OCI-LY1 (cell line): ENCODE measurements at regions not wholly inside any gene's neighbourhood (a gene's known extent, or its start where the extent isn't known, plus 50 kb on each side); places are given as distances from the start of the nearest gene placed in this dataset.
A peak's percentile ranks its signal among the peaks of the same experiment; 100 is the strongest.

Experiments
- H2AFZ ChIP-seq: fragments of 200-600 bp; sonication (generic), shearing (Covaris generic); 2 replicates; pipeline ENCODE4 v1.6.0; 2014; ENCODE audit warnings: antibody characterized with exemption, mild to moderate bottlenecking, low read length
- H3F3A ChIP-seq: fragments of 200-600 bp; sonication (generic), shearing (Covaris generic); 2 replicates; pipeline ENCODE4 v1.6.0; 2014; ENCODE audit warnings: mild to moderate bottlenecking, antibody characterized with exemption, low read length, moderate library complexity; ENCODE audit not compliant: insufficient read depth
- H3K27ac ChIP-seq: fragments of 200-600 bp; sonication (generic); 2 replicates; pipeline ENCODE4 v1.5.1; 2014; ENCODE audit warnings: low read length, mixed run types, mild to moderate bottlenecking, low read depth; ENCODE audit not compliant: poor library complexity, severe bottlenecking
- H3K27me3 ChIP-seq: fragments of 200-600 bp; sonication (generic); 2 replicates; pipeline ENCODE4 v1.6.0; 2014; ENCODE audit warnings: antibody characterized with exemption, mild to moderate bottlenecking, low read length, moderate library complexity; ENCODE audit not compliant: insufficient read depth
- H3K36me3 ChIP-seq: fragments of 200-600 bp; sonication (generic); 2 replicates; pipeline ENCODE4 v1.6.1; 2014; ENCODE audit warnings: mild to moderate bottlenecking, antibody characterized with exemption, low read length, moderate library complexity, mixed read lengths; ENCODE audit not compliant: insufficient read depth
- H3K4me1 ChIP-seq: fragments of 200-600 bp; sonication (generic); 2 replicates; pipeline ENCODE4 v1.5.1; 2014; ENCODE audit warnings: mild to moderate bottlenecking, low read length, moderate library complexity; ENCODE audit not compliant: insufficient read depth, severe bottlenecking
- H3K4me2 ChIP-seq: fragments of 200-600 bp; sonication (generic), shearing (Covaris generic); 2 replicates; pipeline ENCODE4 v1.6.1; 2014; ENCODE audit warnings: low read length
- H3K4me3 ChIP-seq: fragments of 200-600 bp; sonication (generic); 2 replicates; pipeline ENCODE4 v1.5.1; 2014; ENCODE audit warnings: low read length, low read depth, mild to moderate bottlenecking, mixed read lengths; ENCODE audit not compliant: poor library complexity, severe bottlenecking
- H3K79me2 ChIP-seq: fragments of 200-600 bp; shearing (Covaris generic); 2 replicates; pipeline ENCODE4 v1.6.1; 2016; ENCODE audit warnings: mixed run types, low read length, mixed read lengths; ENCODE audit not compliant: insufficient read depth
- H3K9ac ChIP-seq: fragments of 200-600 bp; sonication (generic), shearing (Covaris generic); 2 replicates; pipeline ENCODE4 v1.6.1; 2014; ENCODE audit warnings: mild to moderate bottlenecking, low read length, mixed read lengths
- H3K9me2 ChIP-seq: fragments of 200-600 bp; sonication (generic), shearing (Covaris generic); 2 replicates; pipeline ENCODE4 v1.6.1; 2014; ENCODE audit warnings: low read depth, mild to moderate bottlenecking, low read length, mixed read lengths
- H3K9me3 ChIP-seq: fragments of 200-600 bp; shearing (Covaris generic); 2 replicates; pipeline ENCODE4 v1.6.1; 2014; ENCODE audit warnings: low read length, mixed read lengths
- H4K20me1 ChIP-seq: fragments of 200-600 bp; sonication (generic), shearing (Covaris generic); 2 replicates; pipeline ENCODE4 v1.6.0; 2016; ENCODE audit warnings: mild to moderate bottlenecking, low read length; ENCODE audit not compliant: insufficient read depth
- EZH2 ChIP-seq: fragments of 200-600 bp; sonication (generic), shearing (Covaris generic); IDR thresholded peaks from 2 replicates; pipeline ENCODE4 v1.8.0; 2017; ENCODE audit warnings: borderline replicate concordance, mixed run types, mild to moderate bottlenecking, antibody characterized with exemption, low read length, moderate library complexity, mixed read lengths
- TF ChIP-seq, protein P1 (sequence below): fragments of 200-600 bp; sonication (generic), shearing (Covaris generic); IDR thresholded peaks from 2 replicates; pipeline ENCODE4 v1.5.1; 2017; ENCODE audit warnings: mild to moderate bottlenecking, antibody characterized with exemption, low read length, moderate library complexity, mixed read lengths

DNA sequence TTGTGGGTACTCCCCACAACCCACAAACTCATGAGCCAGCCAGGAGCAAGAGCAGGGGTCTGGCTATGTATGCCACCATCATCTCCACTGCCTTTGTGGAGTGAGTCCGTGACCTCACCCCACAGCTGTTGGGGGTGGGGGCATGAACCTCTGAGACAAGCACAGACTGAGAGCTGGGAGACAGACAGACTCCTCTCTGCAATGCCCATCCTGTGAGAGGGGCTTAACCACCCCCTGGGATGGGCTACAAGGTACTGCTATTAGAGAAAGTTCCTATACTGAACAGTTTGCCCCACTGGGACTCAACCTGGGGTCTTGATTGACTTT is 84.5 kb downstream of the PITPNM2 start:
- no peaks in the 10 kb centered on the region for H3F3A ChIP-seq

DNA sequence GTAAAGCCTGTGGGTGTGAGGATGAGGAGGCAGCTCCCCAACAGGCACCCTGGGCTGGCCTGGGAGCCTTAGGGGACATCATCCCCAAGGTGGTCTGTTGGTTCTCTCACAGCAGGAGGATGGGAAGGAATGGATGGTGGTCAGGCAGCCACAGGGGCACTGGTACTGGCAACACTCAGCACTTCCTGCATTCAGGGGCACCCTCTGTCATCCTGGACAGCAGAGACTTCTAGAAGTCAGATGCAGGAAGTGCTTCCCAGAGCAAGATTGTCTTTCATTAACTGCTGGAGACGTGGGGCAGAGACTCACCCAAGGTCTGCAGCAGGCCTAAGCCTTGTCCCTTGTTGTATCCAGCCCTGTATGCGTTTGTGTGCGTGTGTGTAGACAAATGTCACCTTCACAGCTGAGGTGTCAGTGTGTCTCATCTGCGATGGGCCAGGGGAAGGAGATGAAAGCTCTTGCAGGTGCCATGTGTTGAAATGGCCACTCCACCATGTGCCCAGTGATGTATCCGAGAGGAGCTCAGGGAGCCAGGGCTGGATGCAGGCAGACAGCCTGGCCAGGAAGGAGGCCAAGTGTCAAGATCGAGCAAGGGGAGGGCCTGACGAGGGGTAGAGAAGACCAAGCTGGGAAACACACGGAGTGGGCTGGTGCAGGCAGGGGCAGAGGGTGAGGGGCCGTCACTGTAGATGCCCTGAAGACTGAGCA is 85.1 kb downstream of the PITPNM2 start:
- Histone ChIP-seq H3K4me3 (no peak overlapping the region), H4K20me1 (no peaks in the 10 kb centered on the region), H3K4me2 (peak overlapping the region; percentile 10; the same call in 1 of the 2 replicates), H3K79me2 (peaks cover 28% of the 10 kb centered on the region; the same call in 1 of the 2 replicates), H3K4me1 (peaks cover 92% of the 10 kb centered on the region), H3K9me2 (no peaks in the 10 kb centered on the region), H3K27me3 (no peaks in the 10 kb centered on the region), H3K27ac (peak overlapping the region; percentile 94), H3K9me3 (no peaks in the 10 kb centered on the region), H2AFZ (no peak overlapping the region), H3K9ac (peak overlapping the region; percentile 18; the same call in 1 of the 2 replicates), H3F3A (no peaks in the 10 kb centered on the region), H3K36me3 (peaks cover 13% of the 10 kb centered on the region; the same call in 1 of the 2 replicates)
- TF ChIP-seq, protein P1, sequence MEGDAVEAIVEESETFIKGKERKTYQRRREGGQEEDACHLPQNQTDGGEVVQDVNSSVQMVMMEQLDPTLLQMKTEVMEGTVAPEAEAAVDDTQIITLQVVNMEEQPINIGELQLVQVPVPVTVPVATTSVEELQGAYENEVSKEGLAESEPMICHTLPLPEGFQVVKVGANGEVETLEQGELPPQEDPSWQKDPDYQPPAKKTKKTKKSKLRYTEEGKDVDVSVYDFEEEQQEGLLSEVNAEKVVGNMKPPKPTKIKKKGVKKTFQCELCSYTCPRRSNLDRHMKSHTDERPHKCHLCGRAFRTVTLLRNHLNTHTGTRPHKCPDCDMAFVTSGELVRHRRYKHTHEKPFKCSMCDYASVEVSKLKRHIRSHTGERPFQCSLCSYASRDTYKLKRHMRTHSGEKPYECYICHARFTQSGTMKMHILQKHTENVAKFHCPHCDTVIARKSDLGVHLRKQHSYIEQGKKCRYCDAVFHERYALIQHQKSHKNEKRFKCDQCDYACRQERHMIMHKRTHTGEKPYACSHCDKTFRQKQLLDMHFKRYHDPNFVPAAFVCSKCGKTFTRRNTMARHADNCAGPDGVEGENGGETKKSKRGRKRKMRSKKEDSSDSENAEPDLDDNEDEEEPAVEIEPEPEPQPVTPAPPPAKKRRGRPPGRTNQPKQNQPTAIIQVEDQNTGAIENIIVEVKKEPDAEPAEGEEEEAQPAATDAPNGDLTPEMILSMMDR = no peak
- TF ChIP-seq EZH2 = no peak

More for the DNA sequence above, 84.5 kb downstream of the PITPNM2 start:
- TF ChIP-seq EZH2 = no peak
- TF ChIP-seq, protein P1 = no peak
- Histone ChIP-seq H3K9ac (peak overlapping the region; percentile 13; the same call in 1 of the 2 replicates), H3K36me3 (peaks cover 13% of the 10 kb centered on the region; the same call in 1 of the 2 replicates), H3K27ac (peak overlapping the region; percentile 94), H3K9me2 (no peaks in the 10 kb centered on the region), H2AFZ (no peak overlapping the region), H3K27me3 (no peaks in the 10 kb centered on the region), H3K4me3 (no peak overlapping the region), H3K4me1 (peaks cover 92% of the 10 kb centered on the region), H3K79me2 (peaks cover 31% of the 10 kb centered on the region; the same call in 1 of the 2 replicates), H3K9me3 (no peaks in the 10 kb centered on the region), H3K4me2 (no peak overlapping the region; the same call in 1 of the 2 replicates), H4K20me1 (no peaks in the 10 kb centered on the region)

DNA sequence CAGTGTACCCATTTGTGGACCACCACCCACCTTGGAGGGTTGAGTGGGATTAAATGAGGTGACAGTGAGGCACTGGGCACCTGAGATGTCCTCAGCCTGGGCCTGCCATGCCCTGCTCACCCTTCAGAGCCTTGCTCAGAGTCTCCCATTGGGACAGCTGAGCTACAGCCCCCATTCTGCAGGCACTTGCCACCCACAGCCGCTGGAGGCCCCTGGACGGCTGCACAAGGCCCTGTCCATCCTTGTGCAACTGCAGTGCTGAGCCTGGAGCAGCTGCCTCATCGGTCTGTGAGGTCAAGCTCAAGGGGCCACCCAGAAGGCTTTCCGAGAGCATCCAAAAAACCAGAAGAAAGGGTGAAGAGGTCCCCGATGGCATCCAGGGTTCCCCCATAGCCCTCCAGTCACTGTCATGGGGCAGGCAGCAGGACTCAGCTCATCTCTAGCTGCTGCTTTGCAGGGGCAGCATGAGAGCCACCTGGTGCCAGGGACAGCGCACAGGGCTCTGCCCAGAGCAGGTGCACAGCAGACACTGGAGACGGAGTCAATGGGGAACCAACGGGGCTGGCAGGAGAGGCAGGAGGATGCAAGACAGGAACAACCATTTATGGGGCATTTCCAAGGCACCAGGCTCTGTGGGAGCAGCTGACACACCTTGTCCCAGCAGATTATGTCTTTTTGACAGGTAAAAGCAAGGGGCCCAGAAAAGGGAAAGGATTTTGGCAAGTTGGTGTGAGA is 84.6 kb downstream of the ARL6IP4 start:
- H3K79me2 ChIP-seq = peaks cover 20% of the 10 kb centered on the region; the same call in 1 of the 2 replicates
- H4K20me1 ChIP-seq = no peaks in the 10 kb centered on the region
- H3K27me3 ChIP-seq = no peaks in the 10 kb centered on the region
- no peak overlapping the region for H3K4me3 ChIP-seq
- H3K36me3 ChIP-seq = peaks cover 13% of the 10 kb centered on the region; the same call in 1 of the 2 replicates
- no peak for TF ChIP-seq EZH2
- TF ChIP-seq, protein P1 = no peak
- H3K9ac ChIP-seq = peak overlapping the region; percentile 19; the same call in 1 of the 2 replicates
- H3K4me2 ChIP-seq = peak overlapping the region; percentile 10; the same call in 1 of the 2 replicates
- H2AFZ ChIP-seq = no peak overlapping the region
- H3K27ac ChIP-seq = peak overlapping the region; percentile 94
- H3K4me1 ChIP-seq = peaks cover 92% of the 10 kb centered on the region
- H3F3A ChIP-seq = no peaks in the 10 kb centered on the region
- H3K9me2 ChIP-seq = no peaks in the 10 kb centered on the region
- H3K9me3 ChIP-seq = no peaks in the 10 kb centered on the region
